Stimulated activated CD8-positive, alpha-beta memory T cell treated with anti-CD3 and anti-CD28 coated beads, Interleukin-15, amount 100 ng/mL, for 24 hours (primary cell): ENCODE measurements at regions not wholly inside any gene's neighbourhood (a gene's known extent, or its start where the extent isn't known, plus 50 kb on each side); places are given as distances from the start of the nearest gene placed in this dataset.
"Not testable (repeated sequence)": the region's sequence is repeated elsewhere in the genome, so short reads cannot be mapped to it uniquely, and the experiment has no call there.

Experiments used
- DNase-seq: peaks from one replicate; pipeline ENCODE4 v3.0.0-alpha.2; 2020; ENCODE audit warnings: low read depth

- not testable (repeated sequence) for DNase-seq
Observed at GRCh38 chr14:36411951-36412350, 91.5 kb upstream of the MBIP start.

- DNase-seq = no peak
Observed at GRCh38 chr14:36408388-36408787, 88.0 kb upstream of the MBIP start.

- DNase-seq = no peak
Observed at GRCh38 chr14:36405589-36406274, 85.3 kb upstream of the MBIP start.

GRCh38 chr14:36402867-36403266 lies 82.4 kb upstream of the MBIP start:
- no peak for DNase-seq

GRCh38 chr14:36398463-36399291 lies 78.2 kb upstream of the MBIP start:
- no peak for DNase-seq

- no peak for DNase-seq
Observed at GRCh38 chr14:36397357-36397756, 76.9 kb upstream of the MBIP start.

- DNase-seq = no peak
Observed at GRCh38 chr14:36396798-36397197, 76.4 kb upstream of the MBIP start.

GRCh38 chr14:36394593-36394992 lies 74.2 kb upstream of the MBIP start:
- no peak for DNase-seq

GRCh38 chr14:36390718-36391117 lies 70.3 kb upstream of the MBIP start:
- DNase-seq = no peak

GRCh38 chr14:36383767-36384431 lies 63.5 kb upstream of the MBIP start:
- DNase-seq = no peak

- peak; percentile 43 for DNase-seq
Observed at GRCh38 chr14:36373982-36374673, 53.7 kb upstream of the MBIP start.
